ENCODE measurements at regions not wholly inside any gene's neighbourhood (a gene's known extent, or its start where the extent isn't known, plus 50 kb on each side); places are given as distances from the start of the nearest gene placed in this dataset.
A peak's percentile ranks its signal among the peaks of the same experiment; 100 is the strongest.

- peaks cover 14% of the 10 kb centered on the region for H3K9me3 ChIP-seq (ENCODE audit: insufficient read depth, low read depth, low read length)
- no peak overlapping the region for H3K27ac ChIP-seq (ENCODE audit: low read depth, low read length)
- peaks cover 34% of the 10 kb centered on the region for H3K4me1 ChIP-seq (ENCODE audit: insufficient read depth, low read length)
- WGBS, result 44% methylated on average over 4 of the region's 4 CpGs
- H3K27me3 ChIP-seq (ENCODE audit: insufficient read depth, low read length), result no peaks in the 10 kb centered on the region
- H3K36me3 ChIP-seq (ENCODE audit: insufficient read depth, low read length), result no peaks in the 10 kb centered on the region
- no peak overlapping the region for H3K4me3 ChIP-seq (ENCODE audit: low read length)
- H3K9ac ChIP-seq (ENCODE audit: low read depth, low read length), result no peak overlapping the region
Observed at GRCh38 chr2:190786404-190787166, 94.0 kb upstream of the GLS start.

- no peak overlapping the region for H3K27ac ChIP-seq (ENCODE audit: low read depth, low read length)
- H3K36me3 ChIP-seq (ENCODE audit: insufficient read depth, low read length), result no peaks in the 10 kb centered on the region
- H3K27me3 ChIP-seq (ENCODE audit: insufficient read depth, low read length), result no peaks in the 10 kb centered on the region
- peaks cover 37% of the 10 kb centered on the region for H3K4me1 ChIP-seq (ENCODE audit: insufficient read depth, low read length)
- peaks cover 14% of the 10 kb centered on the region for H3K9me3 ChIP-seq (ENCODE audit: insufficient read depth, low read depth, low read length)
- H3K9ac ChIP-seq (ENCODE audit: low read depth, low read length), result no peak overlapping the region
- no peak overlapping the region for H3K4me3 ChIP-seq (ENCODE audit: low read length)
- WGBS, result 97% methylated on average over 3 of the region's 3 CpGs
Observed at GRCh38 chr2:190787743-190788235, 92.8 kb upstream of the GLS start.

GRCh38 chr2:190789074-190790004 lies 91.3 kb upstream of the GLS start:
- H3K4me3 ChIP-seq (ENCODE audit: low read length), result no peak overlapping the region
- H3K27ac ChIP-seq (ENCODE audit: low read depth, low read length), result no peak overlapping the region
- no peaks in the 10 kb centered on the region for H3K27me3 ChIP-seq (ENCODE audit: insufficient read depth, low read length)
- H3K4me1 ChIP-seq (ENCODE audit: insufficient read depth, low read length), result peaks cover 37% of the 10 kb centered on the region
- WGBS, result 50% methylated on average over 1 of the region's 2 CpGs
- no peak overlapping the region for H3K9ac ChIP-seq (ENCODE audit: low read depth, low read length)
- no peaks in the 10 kb centered on the region for H3K36me3 ChIP-seq (ENCODE audit: insufficient read depth, low read length)
- H3K9me3 ChIP-seq (ENCODE audit: insufficient read depth, low read depth, low read length), result peaks cover 3% of the 10 kb centered on the region

GRCh38 chr2:190791347-190791975 lies 89.2 kb upstream of the GLS start:
- WGBS, result 38% methylated on average over 5 of the region's 7 CpGs
- no peak overlapping the region for H3K27ac ChIP-seq (ENCODE audit: low read depth, low read length)
- H3K27me3 ChIP-seq (ENCODE audit: insufficient read depth, low read length), result no peaks in the 10 kb centered on the region
- H3K9me3 ChIP-seq (ENCODE audit: insufficient read depth, low read depth, low read length), result no peaks in the 10 kb centered on the region
- H3K9ac ChIP-seq (ENCODE audit: low read depth, low read length), result no peak overlapping the region
- peaks cover 35% of the 10 kb centered on the region for H3K4me1 ChIP-seq (ENCODE audit: insufficient read depth, low read length)
- H3K4me3 ChIP-seq (ENCODE audit: low read length), result no peak overlapping the region
- no peaks in the 10 kb centered on the region for H3K36me3 ChIP-seq (ENCODE audit: insufficient read depth, low read length)

- Histone ChIP-seq H3K4me3 (ENCODE audit: low read length) (no peak overlapping the region), H3K36me3 (ENCODE audit: insufficient read depth, low read length) (no peaks in the 10 kb centered on the region), H3K9ac (ENCODE audit: low read depth, low read length) (no peak overlapping the region), H3K27ac (ENCODE audit: low read depth, low read length) (no peak overlapping the region), H3K4me1 (ENCODE audit: insufficient read depth, low read length) (peaks cover 31% of the 10 kb centered on the region), H3K27me3 (ENCODE audit: insufficient read depth, low read length) (no peaks in the 10 kb centered on the region), H3K9me3 (ENCODE audit: insufficient read depth, low read depth, low read length) (no peaks in the 10 kb centered on the region)
- WGBS, result 0% methylated on average over 1 of the region's 1 CpG
Observed at GRCh38 chr2:190791976-190792575, 88.5 kb upstream of the GLS start.

GRCh38 chr2:190792956-190793888 lies 87.4 kb upstream of the GLS start:
- Histone ChIP-seq H3K4me3 (ENCODE audit: low read length) (no peak overlapping the region), H3K36me3 (ENCODE audit: insufficient read depth, low read length) (no peaks in the 10 kb centered on the region), H3K27ac (ENCODE audit: low read depth, low read length) (no peak overlapping the region), H3K4me1 (ENCODE audit: insufficient read depth, low read length) (peaks cover 31% of the 10 kb centered on the region), H3K9ac (ENCODE audit: low read depth, low read length) (no peak overlapping the region), H3K9me3 (ENCODE audit: insufficient read depth, low read depth, low read length) (no peaks in the 10 kb centered on the region), H3K27me3 (ENCODE audit: insufficient read depth, low read length) (no peaks in the 10 kb centered on the region)
- WGBS, result 95% methylated on average over 9 of the region's 9 CpGs

GRCh38 chr2:190794377-190794776 lies 86.2 kb upstream of the GLS start:
- Histone ChIP-seq H3K4me3 (ENCODE audit: low read length) (no peak overlapping the region), H3K9me3 (ENCODE audit: insufficient read depth, low read depth, low read length) (no peaks in the 10 kb centered on the region), H3K27me3 (ENCODE audit: insufficient read depth, low read length) (no peaks in the 10 kb centered on the region), H3K36me3 (ENCODE audit: insufficient read depth, low read length) (no peaks in the 10 kb centered on the region), H3K4me1 (ENCODE audit: insufficient read depth, low read length) (peaks cover 28% of the 10 kb centered on the region), H3K9ac (ENCODE audit: low read depth, low read length) (no peak overlapping the region), H3K27ac (ENCODE audit: low read depth, low read length) (no peak overlapping the region)
- WGBS, result 95% methylated on average over 6 of the region's 6 CpGs

GRCh38 chr2:190794790-190795189 lies 85.8 kb upstream of the GLS start:
- H3K27ac ChIP-seq (ENCODE audit: low read depth, low read length), result no peak overlapping the region
- no peak overlapping the region for H3K9ac ChIP-seq (ENCODE audit: low read depth, low read length)
- H3K4me1 ChIP-seq (ENCODE audit: insufficient read depth, low read length), result peaks cover 28% of the 10 kb centered on the region
- no peak overlapping the region for H3K4me3 ChIP-seq (ENCODE audit: low read length)
- no peaks in the 10 kb centered on the region for H3K36me3 ChIP-seq (ENCODE audit: insufficient read depth, low read length)
- H3K27me3 ChIP-seq (ENCODE audit: insufficient read depth, low read length), result no peaks in the 10 kb centered on the region
- H3K9me3 ChIP-seq (ENCODE audit: insufficient read depth, low read depth, low read length), result no peaks in the 10 kb centered on the region

GRCh38 chr2:190795686-190796085 lies 84.9 kb upstream of the GLS start:
- no peak overlapping the region for H3K9ac ChIP-seq (ENCODE audit: low read depth, low read length)
- H3K27me3 ChIP-seq (ENCODE audit: insufficient read depth, low read length), result no peaks in the 10 kb centered on the region
- peaks cover 28% of the 10 kb centered on the region for H3K4me1 ChIP-seq (ENCODE audit: insufficient read depth, low read length)
- H3K9me3 ChIP-seq (ENCODE audit: insufficient read depth, low read depth, low read length), result no peaks in the 10 kb centered on the region
- H3K4me3 ChIP-seq (ENCODE audit: low read length), result no peak overlapping the region
- H3K27ac ChIP-seq (ENCODE audit: low read depth, low read length), result no peak overlapping the region
- H3K36me3 ChIP-seq (ENCODE audit: insufficient read depth, low read length), result no peaks in the 10 kb centered on the region

- no peak overlapping the region for H3K9ac ChIP-seq (ENCODE audit: low read depth, low read length)
- no peak overlapping the region for H3K4me3 ChIP-seq (ENCODE audit: low read length)
- H3K9me3 ChIP-seq (ENCODE audit: insufficient read depth, low read depth, low read length), result no peaks in the 10 kb centered on the region
- H3K27ac ChIP-seq (ENCODE audit: low read depth, low read length), result peak overlapping the region; percentile 71; the same call in 1 of the 2 replicates
- H3K27me3 ChIP-seq (ENCODE audit: insufficient read depth, low read length), result no peaks in the 10 kb centered on the region
- no peaks in the 10 kb centered on the region for H3K36me3 ChIP-seq (ENCODE audit: insufficient read depth, low read length)
- H3K4me1 ChIP-seq (ENCODE audit: insufficient read depth, low read length), result peaks cover 41% of the 10 kb centered on the region
Observed at GRCh38 chr2:190799999-190800398, 80.6 kb upstream of the GLS start.
